H1 (cell line): ENCODE measurements at regions not wholly inside any gene's neighbourhood (a gene's known extent, or its start where the extent isn't known, plus 50 kb on each side); places are given as distances from the start of the nearest gene placed in this dataset.

Experiments
- FOSL1 ChIP-seq: IDR thresholded peaks from 2 replicates; pipeline ENCODE4 v1.6.1; 2011; ENCODE audit warnings: mild to moderate bottlenecking, low read depth, low read length, moderate library complexity; ENCODE audit not compliant: insufficient read depth
- SRF ChIP-seq: IDR thresholded peaks from 2 replicates; pipeline ENCODE4 v1.6.1; 2011; ENCODE audit warnings: mild to moderate bottlenecking, low read depth, low read length, moderate library complexity
- TF ChIP-seq, protein P1 (sequence below), 3 experiments: IDR thresholded peaks; 1 replicate in 2 of 3; 2 replicates in 1 of 3; pipeline versions ENCODE4 v1.5.1 to v1.6.1; 2011; ENCODE audit warnings: low read length in 3 of 3, mild to moderate bottlenecking in 3 of 3, inconsistent platforms in 2 of 3, low read depth in 1 of 3, moderate library complexity in 1 of 3; ENCODE audit not compliant: insufficient read depth in 1 of 3; ENCODE audit errors: control extremely low read depth in 1 of 3

DNA sequence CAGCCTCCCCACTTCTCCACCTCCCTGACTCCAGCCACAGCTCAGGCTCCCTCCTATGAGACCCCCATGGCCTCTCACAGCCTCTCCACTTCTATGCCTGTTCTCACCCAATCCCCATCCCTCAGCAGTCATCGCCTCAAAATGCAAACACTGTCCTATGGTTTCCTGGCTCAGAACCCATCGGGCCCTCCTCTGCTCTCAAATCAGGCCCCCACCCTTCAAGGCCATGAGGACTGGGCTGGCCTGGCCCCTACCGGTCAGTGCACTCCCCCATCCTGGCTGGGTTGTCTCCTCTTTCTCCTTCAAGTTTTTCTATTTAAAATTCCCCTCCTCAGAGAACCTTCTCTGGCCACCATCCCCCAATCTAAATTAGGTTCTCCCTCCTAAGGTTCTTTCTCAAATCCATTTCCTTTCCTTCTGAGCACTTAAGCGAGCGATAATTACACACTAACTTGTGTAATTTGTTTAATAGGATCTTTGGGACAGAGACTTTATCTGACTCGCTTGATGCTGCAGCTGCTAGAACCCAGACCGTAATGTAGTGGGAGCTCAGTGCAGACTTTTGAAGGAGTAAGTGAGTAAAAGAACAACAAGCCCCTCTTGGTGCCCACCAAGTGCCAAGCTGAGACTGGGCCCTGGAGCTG is 347.2 kb downstream of the MATN1 start (continued):
- TF ChIP-seq FOSL1 (no peak), SRF (no peak)
- TF ChIP-seq, protein P1, sequence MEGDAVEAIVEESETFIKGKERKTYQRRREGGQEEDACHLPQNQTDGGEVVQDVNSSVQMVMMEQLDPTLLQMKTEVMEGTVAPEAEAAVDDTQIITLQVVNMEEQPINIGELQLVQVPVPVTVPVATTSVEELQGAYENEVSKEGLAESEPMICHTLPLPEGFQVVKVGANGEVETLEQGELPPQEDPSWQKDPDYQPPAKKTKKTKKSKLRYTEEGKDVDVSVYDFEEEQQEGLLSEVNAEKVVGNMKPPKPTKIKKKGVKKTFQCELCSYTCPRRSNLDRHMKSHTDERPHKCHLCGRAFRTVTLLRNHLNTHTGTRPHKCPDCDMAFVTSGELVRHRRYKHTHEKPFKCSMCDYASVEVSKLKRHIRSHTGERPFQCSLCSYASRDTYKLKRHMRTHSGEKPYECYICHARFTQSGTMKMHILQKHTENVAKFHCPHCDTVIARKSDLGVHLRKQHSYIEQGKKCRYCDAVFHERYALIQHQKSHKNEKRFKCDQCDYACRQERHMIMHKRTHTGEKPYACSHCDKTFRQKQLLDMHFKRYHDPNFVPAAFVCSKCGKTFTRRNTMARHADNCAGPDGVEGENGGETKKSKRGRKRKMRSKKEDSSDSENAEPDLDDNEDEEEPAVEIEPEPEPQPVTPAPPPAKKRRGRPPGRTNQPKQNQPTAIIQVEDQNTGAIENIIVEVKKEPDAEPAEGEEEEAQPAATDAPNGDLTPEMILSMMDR (IDR thresholded peaks at IDR 0.05; ENCODE audit: control extremely low read depth in 1 of 3, insufficient read depth in 1 of 3, low read depth in 1 of 3, low read length in 3 of 3): no peak
